IMR-90 (cell line): ENCODE measurements at regions not wholly inside any gene's neighbourhood (a gene's known extent, or its start where the extent isn't known, plus 50 kb on each side); places are given as distances from the start of the nearest gene placed in this dataset.

ENCODE experiments used
- ATAC-seq: fragments of 200-7000 bp; cut with Tn5 transposase; 2 replicates; pipeline ENCODE4 v1.9.1; 2020; ENCODE audit warnings: low read depth, mild to moderate bottlenecking, moderate library complexity
- BruUV-seq: library from RNA; stranded (reverse); fragments of 400-500 nt; replicated peaks from 2 replicates; lab custom pipeline; 2021; lab: Mats Ljungman, UMichigan
- CTCF ChIA-PET: fragments of 300-600 bp; formaldehyde crosslinking; extraction: SDS; loops from one replicate; lab custom pipeline; 2021; ENCODE audit warnings: antibody characterized with exemption; lab: Yijun Ruan, JAX
- POLR2A ChIA-PET: fragments of 300-600 bp; sonication (Branson Sonifier 250); formaldehyde crosslinking; loops from one replicate; lab custom pipeline; 2022; ENCODE audit warnings: antibody characterized with exemption; ENCODE audit not compliant: unreplicated experiment; lab: Charles Lee
- DNase-seq: peaks from one replicate; pipeline ENCODE4 v3.0.0; 2013
- H2AFZ ChIP-seq: replicated peaks from 2 replicates; pipeline ENCODE3; 2013; ENCODE audit warnings: low read length, mild to moderate bottlenecking; ENCODE audit not compliant: poor library complexity
- H2AK5ac ChIP-seq: 2 replicates; pipeline ENCODE4 v1.6.1; 2013; ENCODE audit warnings: low read depth, low read length, inconsistent platforms
- H2AK9ac ChIP-seq: replicated peaks from 2 replicates; pipeline ENCODE3; 2013; ENCODE audit warnings: mild to moderate bottlenecking, low read depth, low read length, moderate library complexity; ENCODE audit not compliant: poor library complexity
- H2BK120ac ChIP-seq: 2 replicates; pipeline ENCODE4 v1.6.1; 2013; ENCODE audit warnings: low read depth, low read length, inconsistent platforms
- H2BK15ac ChIP-seq: 3 replicates; pipeline ENCODE4 v1.6.1; 2013; ENCODE audit warnings: low read depth, low read length, inconsistent platforms
- H2BK20ac ChIP-seq: 2 replicates; pipeline ENCODE4 v1.6.1; 2013; ENCODE audit warnings: low read depth, mild to moderate bottlenecking, inconsistent platforms, low read length, moderate library complexity
- H2BK5ac ChIP-seq: 2 replicates; pipeline ENCODE4 v1.6.1; 2013; ENCODE audit warnings: mild to moderate bottlenecking, low read depth, low read length, inconsistent platforms; ENCODE audit not compliant: poor library complexity, severe bottlenecking
- H3K14ac ChIP-seq: replicated peaks from 2 replicates; pipeline ENCODE4 v1.6.1; 2013; ENCODE audit warnings: low read depth, low read length, inconsistent platforms
- H3K18ac ChIP-seq: 2 replicates; pipeline ENCODE4 v1.6.1; 2013; ENCODE audit warnings: low read depth, low read length, control low read depth
- H3K23ac ChIP-seq: 2 replicates; pipeline ENCODE4 v1.6.1; 2013; ENCODE audit warnings: low read depth, low read length, inconsistent platforms
- H3K27ac ChIP-seq: 2 replicates; pipeline ENCODE4 v1.5.1; 2013; ENCODE audit warnings: mild to moderate bottlenecking, control low read depth, low read length; ENCODE audit not compliant: insufficient read depth
- H3K27me3 ChIP-seq: 2 replicates; pipeline ENCODE4 v1.6.1; 2013; ENCODE audit warnings: low read length; ENCODE audit not compliant: control insufficient read depth, insufficient read depth
- H3K36me3 ChIP-seq: 2 replicates; pipeline ENCODE4 v1.6.1; 2013; ENCODE audit warnings: low read length, mixed read lengths; ENCODE audit not compliant: control insufficient read depth, insufficient read depth
- H3K4ac ChIP-seq: 2 replicates; pipeline ENCODE4 v1.6.1; 2013; ENCODE audit warnings: low read depth, low read length, inconsistent platforms
- H3K4me1 ChIP-seq: 2 replicates; pipeline ENCODE4 v1.6.1; 2013; ENCODE audit warnings: low read length, mixed read lengths; ENCODE audit not compliant: control insufficient read depth, insufficient read depth
- H3K4me2 ChIP-seq: 2 replicates; pipeline ENCODE4 v1.6.1; 2013; ENCODE audit warnings: low read depth, mild to moderate bottlenecking, control low read depth, low read length, moderate library complexity
- H3K4me3 ChIP-seq: 2 replicates; pipeline ENCODE4 v1.5.1; 2013; ENCODE audit warnings: low read depth, mild to moderate bottlenecking, control low read depth, low read length, moderate library complexity; ENCODE audit not compliant: insufficient read depth
- H3K56ac ChIP-seq: 2 replicates; pipeline ENCODE4 v1.6.1; 2013; ENCODE audit warnings: low read length, inconsistent platforms; ENCODE audit not compliant: insufficient read depth; ENCODE audit errors: extremely low read depth
- H3K79me1 ChIP-seq, 2 experiments: 2 replicates each; pipeline ENCODE4 v1.6.1; 2013; ENCODE audit warnings: low read length in 2 of 2, inconsistent platforms in 1 of 2, low read depth in 1 of 2
- H3K9ac ChIP-seq: 2 replicates; pipeline ENCODE4 v1.6.1; 2013; ENCODE audit warnings: low read depth, low read length, control low read depth
- H3K9me1 ChIP-seq: 2 replicates; pipeline ENCODE4 v1.6.1; 2013; ENCODE audit warnings: low read length, inconsistent platforms; ENCODE audit not compliant: insufficient read depth
- H3K9me3 ChIP-seq: 2 replicates; pipeline ENCODE4 v1.6.1; 2013; ENCODE audit warnings: low read length; ENCODE audit not compliant: control insufficient read depth, insufficient read depth
- H4K20me1 ChIP-seq: 2 replicates; pipeline ENCODE4 v1.6.1; 2013; ENCODE audit warnings: low read length, inconsistent platforms; ENCODE audit not compliant: insufficient read depth
- H4K5ac ChIP-seq: 2 replicates; pipeline ENCODE4 v1.6.1; 2013; ENCODE audit warnings: mild to moderate bottlenecking, low read depth, low read length, control low read depth
- H4K8ac ChIP-seq, 2 experiments: 2 replicates each; pipeline ENCODE4 v1.6.1; 2013; ENCODE audit warnings: low read depth in 2 of 2, low read length in 2 of 2, control low read depth in 1 of 2, inconsistent platforms in 1 of 2
- H4K91ac ChIP-seq: 2 replicates; pipeline ENCODE4 v1.6.1; 2013; ENCODE audit warnings: low read depth, low read length, inconsistent platforms; ENCODE audit not compliant: insufficient read depth
- CEBPB ChIP-seq: IDR thresholded peaks from 2 replicates; pipeline ENCODE4 v1.6.1; 2012; ENCODE audit warnings: low read depth, low read length, improper control_type of control experiment
- RCOR1 ChIP-seq: IDR thresholded peaks from 2 replicates; pipeline ENCODE4 v1.6.1; 2012; ENCODE audit warnings: mild to moderate bottlenecking, low read length, improper control_type of control experiment; ENCODE audit not compliant: insufficient replicate concordance
- WGBS, 2 experiments: methylation state at CpG; one replicate each; pipeline versions ENCODE4 v1.1.5 to v1.1.7; 2013; ENCODE audit warnings: missing lambda C conversion rate in 2 of 2; ENCODE audit not compliant: insufficient read length in 1 of 2; ENCODE audit errors: extremely low coverage in 2 of 2; 5-methylcytosine and 5-hydroxymethylcytosine counted together
- dilution Hi-C: fragments of 300-500 bp; cut with HindIII; formaldehyde crosslinking; loops from one replicate; pipeline ENCODE4 v1.14.3; 2018; ENCODE audit warnings: low sequenced_read_pairs; ENCODE audit not compliant: unreplicated experiment
- in situ Hi-C: fragments of 300-500 bp; cut with MboI; formaldehyde crosslinking; loops from 3 replicates; pipeline ENCODE4 v1.14.3; 2019; ENCODE audit warnings: low sequenced_read_pairs, inconsistent platforms, mixed read lengths
- intact Hi-C: fragments of 100-400 bp; cut with micrococcal nuclease; formaldehyde crosslinking; loops from 2 replicates; pipeline ENCODE4 v1.10.0; 2022

GRCh38 chr6:74967821-74968220 lies 238.0 kb downstream of the COL12A1 start:
- no CpG with 5 or more reads among the region's 1 CpG for WGBS, 2 experiments

More at GRCh38 chr6:74967821-74968220, 238.0 kb downstream of the COL12A1 start:
- Histone ChIP-seq H3K27ac (no peak overlapping the region), H3K9me3 (peaks cover 9% of the 10 kb centered on the region), H2BK20ac (no peak overlapping the region), H4K5ac (no peak overlapping the region), H3K18ac (no peak overlapping the region), H2AK9ac (no peak overlapping the region), H3K56ac (no peak overlapping the region), H3K4me2 (no peak overlapping the region), H4K91ac (no peak overlapping the region), H3K9me1 (no peaks in the 10 kb centered on the region), H4K8ac (no peak overlapping the region), H3K4me1 (no peaks in the 10 kb centered on the region), H2AFZ (no peak overlapping the region), H3K14ac (no peak overlapping the region), H3K36me3 (no peaks in the 10 kb centered on the region), H3K23ac (no peak overlapping the region), H3K27me3 (no peaks in the 10 kb centered on the region), H3K4me3 (no peak overlapping the region), H3K9ac (no peak overlapping the region), H2BK120ac (no peak overlapping the region), H3K79me1 (no peaks in the 10 kb centered on the region), H4K20me1 (no peaks in the 10 kb centered on the region), H2BK15ac (no peak overlapping the region), H2AK5ac (no peak overlapping the region), H3K4ac (no peak overlapping the region), H2BK5ac (no peak overlapping the region)
- POLR2A ChIA-PET: no interaction called here
- TF ChIP-seq RCOR1 (no peak), CEBPB (0 out of 2 replicates have a peak, but pooled peaks have one; percentile 14)
- dilution Hi-C loops: no loop called here
- intact Hi-C loops: loop anchor here (5.0 kb wide), 1 partner anchor 99 kb away; no protein-coding TSS in a partner anchor
- in situ Hi-C loops: no loop called here
- CTCF ChIA-PET: no interaction called here
- DNase-seq (no peak), ATAC-seq (no peak)
- no TSS peak for BruUV-seq
